ENCODE measurements at regions not wholly inside any gene's neighbourhood (a gene's known extent, or its start where the extent isn't known, plus 50 kb on each side); places are given as distances from the start of the nearest gene placed in this dataset.
"Not testable (repeated sequence)": the region's sequence is repeated elsewhere in the genome, so short reads cannot be mapped to it uniquely, and the experiment has no call there.

DNA sequence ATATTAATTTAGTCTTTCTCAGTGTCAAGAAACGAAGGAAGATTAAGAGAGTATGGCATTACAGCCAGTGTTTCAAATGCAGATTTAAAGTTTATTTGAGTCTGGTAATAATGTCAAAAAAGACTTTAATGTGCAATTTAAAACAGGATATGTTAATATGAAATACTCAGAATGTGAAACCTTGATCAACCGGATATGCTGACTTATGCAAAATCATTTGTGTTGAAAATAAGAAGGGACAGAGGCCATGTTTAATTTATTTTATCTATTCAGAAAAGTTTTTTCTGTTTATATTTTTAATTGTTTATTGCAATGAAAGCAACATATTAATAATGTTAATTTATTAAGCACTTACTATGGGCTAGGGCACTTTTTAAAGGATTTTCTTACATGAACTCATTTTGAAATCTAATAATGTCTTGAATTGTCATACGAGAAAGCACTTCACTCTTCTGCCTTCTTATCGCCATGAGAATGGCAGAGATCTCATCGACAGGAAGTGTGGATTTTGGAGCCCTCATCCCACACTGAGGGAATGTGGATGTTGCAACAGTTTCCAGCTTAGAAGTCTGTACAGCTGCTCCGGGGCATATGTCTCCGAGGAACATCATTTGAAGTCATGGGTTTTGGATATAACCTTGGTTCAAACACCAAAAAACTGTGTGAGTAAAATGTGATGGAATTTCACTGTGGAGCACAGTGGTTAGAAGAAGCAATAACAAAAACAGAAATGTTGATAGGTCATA, 1410.4 kb downstream of the EPHA7 start:
- no peak for DNase-seq

- no peak for DNase-seq
Measured at GRCh38 chr6:92000112-92000511, 1413.2 kb upstream of the MAP3K7 start.

DNA sequence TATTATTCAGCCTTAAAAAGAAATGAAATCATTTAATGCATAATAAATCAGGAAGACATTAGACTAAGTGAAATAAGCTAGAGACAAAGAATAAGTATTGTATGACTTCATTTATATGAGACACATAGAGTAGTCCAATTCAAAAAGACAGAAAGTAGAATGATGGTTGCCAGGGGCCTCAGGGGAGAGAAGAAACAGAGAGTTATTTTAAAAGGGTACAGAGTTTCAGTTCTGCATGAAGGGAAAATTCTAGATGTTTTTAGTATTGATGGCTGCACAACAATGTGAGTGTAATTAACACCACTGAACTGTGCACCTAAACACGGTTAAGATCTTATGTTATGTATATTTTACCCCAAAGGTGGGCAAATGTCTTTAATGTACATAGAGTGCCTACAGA, 1407.9 kb upstream of the MAP3K7 start:
- no peak for DNase-seq

- no peak for DNase-seq
Measured at GRCh38 chr6:91982559-91982958, 1395.7 kb upstream of the MAP3K7 start.

DNA sequence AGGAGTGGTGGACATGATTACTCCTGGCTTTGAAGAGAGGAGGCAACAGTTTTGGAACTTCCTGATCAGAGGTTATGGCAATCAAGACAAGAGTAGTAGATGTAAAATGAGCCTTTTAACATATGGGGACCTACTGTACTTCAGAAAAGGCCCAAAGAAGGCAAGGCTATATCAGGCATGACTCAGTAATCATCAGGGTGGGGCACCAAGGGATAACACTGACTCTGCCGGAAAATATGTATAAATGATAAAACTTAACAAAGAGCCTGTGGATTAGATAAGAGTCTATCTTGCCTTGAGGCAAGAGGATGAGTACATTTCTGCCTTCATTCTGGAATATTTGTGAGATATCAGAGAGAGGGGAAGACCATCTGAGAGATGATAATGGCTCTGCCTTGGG, 1389.9 kb upstream of the MAP3K7 start:
- DNase-seq: no peak

- DNase-seq: no peak
Measured at GRCh38 chr6:91970700-91971099, 1383.8 kb upstream of the MAP3K7 start.

DNA sequence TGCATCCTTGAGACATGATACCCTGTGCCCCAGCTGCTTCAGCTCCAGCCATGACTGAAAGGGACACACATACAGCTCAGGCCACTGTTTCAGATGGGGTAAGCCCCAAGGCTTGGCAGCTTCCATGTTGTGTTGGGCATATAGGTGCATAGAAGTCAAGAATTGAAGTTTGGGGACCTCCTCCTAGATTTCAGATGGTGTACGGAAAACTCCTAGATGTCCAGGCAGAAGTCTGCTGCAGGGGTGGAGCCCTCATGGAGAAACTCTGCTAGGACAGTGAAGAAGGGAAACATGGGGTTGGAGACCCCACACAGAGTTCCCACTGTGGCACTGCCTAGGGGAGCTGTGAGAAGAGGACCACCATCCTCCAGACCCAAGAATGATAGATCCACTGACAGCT, 1379.0 kb upstream of the MAP3K7 start:
- DNase-seq: no peak

DNA sequence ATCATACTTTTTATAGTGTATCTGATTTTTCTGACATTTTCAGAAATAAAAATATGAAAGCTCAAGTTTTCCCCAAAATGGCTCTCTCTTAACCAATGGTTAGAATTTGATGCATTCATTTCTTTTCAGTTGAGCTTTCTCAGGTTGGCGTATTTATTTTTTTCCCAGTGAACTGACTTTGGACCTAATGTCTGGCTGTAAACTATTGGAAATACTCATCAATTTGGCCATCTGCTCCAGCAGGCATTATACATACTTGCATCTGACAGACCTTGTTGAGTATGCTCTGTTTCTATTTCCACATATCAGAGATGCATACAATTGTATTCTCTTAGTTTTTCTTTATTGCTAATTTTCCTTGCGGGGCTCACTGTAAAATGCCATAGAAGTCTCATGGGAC, 1374.8 kb upstream of the MAP3K7 start:
- DNase-seq: no peak

GRCh38 chr6:91961236-91961635, 1374.4 kb upstream of the MAP3K7 start:
- DNase-seq: no peak

- no peak for DNase-seq
Measured at GRCh38 chr6:91941838-91942237, 1355.0 kb upstream of the MAP3K7 start.

- no peak for DNase-seq
Measured at GRCh38 chr6:91940801-91941200, 1353.9 kb upstream of the MAP3K7 start.

DNA sequence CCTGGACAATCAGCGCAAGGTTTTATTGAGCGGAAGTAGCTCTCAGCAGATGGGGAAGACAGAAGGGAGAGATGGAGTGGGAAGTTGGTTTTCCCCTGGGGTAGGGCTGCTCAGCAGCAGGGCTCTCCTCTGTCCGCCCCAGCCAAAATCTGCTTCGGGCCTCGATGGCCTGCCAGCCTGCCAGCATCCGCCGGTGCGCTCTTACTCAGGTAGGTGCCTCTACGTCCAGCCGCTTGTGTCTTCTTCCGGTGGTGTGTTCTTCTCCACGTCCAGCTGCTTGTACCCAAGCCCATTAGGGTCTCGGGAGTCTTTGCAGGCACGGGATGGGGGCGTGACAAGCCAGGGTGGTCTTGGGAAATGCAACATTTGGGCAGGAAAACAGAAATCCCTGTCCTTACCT, 1340.0 kb upstream of the MAP3K7 start:
- DNase-seq: no peak

DNA sequence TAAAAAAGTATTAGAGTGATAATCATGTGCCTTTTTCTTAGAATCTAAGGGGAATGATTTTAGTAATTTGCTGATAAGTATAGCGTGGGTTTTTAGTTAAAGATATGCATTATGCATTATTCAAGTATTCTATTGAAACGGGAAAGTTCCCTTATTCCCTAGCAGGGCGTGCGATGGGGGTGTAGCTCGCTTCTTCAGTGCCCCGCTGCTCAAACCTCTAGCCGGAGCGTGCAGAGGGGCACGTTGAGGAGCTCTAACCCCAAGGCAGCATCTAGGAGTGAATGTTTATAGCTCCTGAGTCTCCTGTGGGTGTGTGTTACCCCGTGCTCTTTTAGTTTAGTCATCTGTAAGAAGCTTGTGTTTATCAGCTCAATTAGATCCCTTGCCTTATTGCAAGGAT, 1339.5 kb upstream of the MAP3K7 start:
- DNase-seq: no peak

GRCh38 chr6:91911945-91912344, 1325.1 kb upstream of the MAP3K7 start:
- no peak for DNase-seq

DNA sequence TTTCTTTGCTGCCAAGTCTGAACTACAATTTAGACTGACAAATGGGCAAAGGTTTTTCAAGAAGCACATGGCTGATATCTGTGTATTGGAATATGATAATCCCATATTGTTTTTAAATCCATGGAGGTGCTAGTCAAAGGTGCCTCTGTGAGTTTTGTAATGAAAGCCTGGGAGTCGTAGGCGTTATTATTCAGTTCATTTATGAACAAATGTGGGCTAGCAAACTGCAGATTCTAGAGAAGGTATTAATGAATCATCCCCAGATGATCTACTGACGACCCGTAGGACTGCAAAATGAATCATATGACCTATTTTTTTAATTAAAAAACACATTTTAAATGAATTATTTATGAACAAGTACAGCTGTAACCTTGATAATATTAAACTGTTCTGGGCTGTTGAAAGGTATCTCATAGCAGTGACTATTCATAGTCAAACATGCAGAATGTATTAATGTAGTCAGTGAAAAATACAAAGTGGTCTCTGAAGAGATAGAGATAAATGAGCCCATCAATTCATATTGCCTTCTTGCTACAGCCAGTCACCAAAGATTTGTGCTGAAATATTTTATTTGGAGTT, 1317.8 kb upstream of the MAP3K7 start:
- no peak for DNase-seq

- DNase-seq: no peak
Measured at GRCh38 chr6:91895599-91896285, 1308.9 kb upstream of the MAP3K7 start.

GRCh38 chr6:91886183-91886795, 1299.4 kb upstream of the MAP3K7 start:
- no peak for DNase-seq

DNA sequence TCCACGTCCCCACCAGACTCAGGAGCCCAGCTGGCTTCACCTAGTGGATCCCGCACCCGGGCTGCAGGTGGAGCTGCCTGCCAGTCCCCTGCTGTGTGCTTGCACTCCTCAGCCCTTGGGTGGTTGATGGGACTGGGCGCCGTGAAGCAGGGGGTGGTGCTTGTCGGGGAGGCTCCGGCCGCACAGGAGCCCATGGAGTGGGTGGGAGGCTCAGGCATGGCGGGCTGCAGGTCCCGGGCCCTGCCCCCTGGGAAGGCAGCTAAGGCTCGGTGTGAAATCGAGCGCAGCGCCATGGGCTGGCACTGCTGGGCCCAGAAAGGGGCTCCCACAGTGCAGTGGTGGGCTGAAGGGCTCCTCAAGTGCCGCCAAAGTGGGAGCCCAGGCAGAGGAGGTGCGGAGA, 1294.9 kb upstream of the MAP3K7 start:
- DNase-seq: not testable (repeated sequence)

DNA sequence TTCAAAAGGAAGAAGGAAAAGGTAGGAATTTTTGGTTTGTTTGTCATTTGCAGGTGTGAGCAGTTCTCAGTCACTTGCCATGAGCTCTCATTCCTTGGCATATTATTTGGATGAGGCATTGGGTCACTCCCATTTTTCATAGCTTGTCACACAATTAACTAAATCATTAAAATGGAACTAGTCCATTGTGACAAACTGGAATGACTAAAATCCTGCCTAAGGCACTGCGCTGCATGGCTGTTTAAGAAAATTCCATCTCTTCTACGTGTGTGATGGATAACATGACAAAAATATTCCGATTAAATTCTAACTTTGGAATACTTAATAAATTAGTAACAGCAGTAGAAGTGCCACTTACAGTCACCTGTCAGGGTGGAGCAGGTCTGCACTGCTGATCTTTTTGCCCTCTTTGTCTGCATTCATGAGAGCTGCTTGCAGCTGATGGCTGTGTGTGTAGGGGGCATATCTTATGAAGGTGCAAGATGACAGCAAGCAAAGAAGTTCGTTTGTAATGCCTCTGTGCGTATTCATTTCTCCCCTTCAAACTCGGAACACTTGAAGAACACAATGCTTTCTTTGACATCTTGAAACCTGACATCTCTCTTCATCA, 1292.6 kb upstream of the MAP3K7 start:
- no peak for DNase-seq

DNA sequence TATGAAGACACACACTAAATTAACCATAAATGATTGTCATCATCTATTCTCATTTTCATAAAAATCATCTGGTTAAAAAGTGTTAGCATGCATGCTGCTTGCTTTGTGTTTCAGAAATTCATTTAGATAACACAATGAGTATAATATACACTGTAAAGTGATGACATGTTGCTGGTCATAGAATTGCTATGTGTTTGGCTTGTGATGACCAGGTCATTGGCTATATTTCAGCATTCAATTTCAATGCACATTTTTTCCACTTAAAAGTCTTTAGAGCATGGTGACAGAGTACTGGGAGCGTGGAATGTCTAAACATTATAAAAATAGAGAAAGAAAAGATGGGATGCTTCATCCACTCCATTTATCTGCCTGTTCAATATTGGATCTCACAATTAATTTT, 1291.1 kb upstream of the MAP3K7 start:
- no peak for DNase-seq

GRCh38 chr6:91874971-91875370, 1288.1 kb upstream of the MAP3K7 start:
- DNase-seq: no peak

DNA sequence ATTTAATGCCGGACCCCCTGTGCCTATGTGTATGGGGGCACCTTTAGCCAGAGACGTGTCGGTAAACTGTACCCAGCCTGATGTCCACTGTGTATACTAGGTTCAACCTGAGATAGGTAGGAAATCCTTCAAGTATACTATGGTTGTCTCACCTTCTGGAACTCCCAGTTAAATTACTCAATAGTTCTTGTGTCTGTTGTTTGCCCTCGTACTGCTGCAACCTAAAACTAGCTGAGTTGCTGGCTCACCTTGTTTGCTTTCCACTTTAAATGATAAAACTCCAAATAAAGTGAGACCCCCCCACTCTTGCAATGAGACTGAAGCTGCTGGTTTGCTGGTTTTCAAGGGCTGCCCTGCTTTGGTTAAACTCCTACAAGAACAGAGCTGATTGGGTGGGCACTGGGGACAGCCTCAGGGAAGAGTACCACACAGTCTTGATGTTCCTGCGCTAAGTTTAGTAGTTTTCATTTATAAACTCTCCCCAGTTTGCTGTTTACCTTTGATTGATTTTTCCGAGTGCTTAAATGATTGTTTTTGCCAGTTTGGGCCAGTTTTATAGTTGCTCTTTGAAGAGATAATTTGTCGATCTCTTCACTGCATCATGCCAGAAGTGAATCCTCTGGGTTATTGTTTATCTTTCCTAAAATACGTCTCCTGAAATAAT, 1281.8 kb upstream of the MAP3K7 start:
- DNase-seq: no peak

GRCh38 chr6:91865889-91866288, 1279.0 kb upstream of the MAP3K7 start:
- no peak for DNase-seq
